ENCODE measurements at regions not wholly inside any gene's neighbourhood (a gene's known extent, or its start where the extent isn't known, plus 50 kb on each side); places are given as distances from the start of the nearest gene placed in this dataset.

GRCh38 chr18:44213293-44213692 is 467.4 kb upstream of the SETBP1 start:
- H3K36me3 ChIP-seq = no peaks in the 10 kb centered on the region
- TF ChIP-seq CTCF (IDR thresholded peaks at IDR 0.05) = no peak
- no peaks in the 10 kb centered on the region for H3K9me3 ChIP-seq
- no peaks in the 10 kb centered on the region for H3K27me3 ChIP-seq (replicated peaks; ENCODE audit: insufficient read depth)
- DNase-seq (ENCODE audit: low spot score) (no peak), ATAC-seq (ENCODE audit: insufficient number of reproducible peaks, low FRiP score, low read depth) (no peak)
- H3K4me1 ChIP-seq (ENCODE audit: control insufficient read depth in 1 of 2, low read depth in 2 of 2) = no peaks in the 10 kb centered on the region
- no peak overlapping the region for H3K27ac ChIP-seq
- no peak overlapping the region for H3K4me3 ChIP-seq

- no peaks in the 10 kb centered on the region for H3K27me3 ChIP-seq (replicated peaks; ENCODE audit: insufficient read depth)
- TF ChIP-seq CTCF (IDR thresholded peaks at IDR 0.05) = no peak
- H3K27ac ChIP-seq = no peak overlapping the region
- H3K4me3 ChIP-seq = no peak overlapping the region
- ATAC-seq (ENCODE audit: insufficient number of reproducible peaks, low FRiP score, low read depth) (no peak), DNase-seq (ENCODE audit: low spot score) (no peak)
- H3K36me3 ChIP-seq = no peaks in the 10 kb centered on the region
- no peaks in the 10 kb centered on the region for H3K4me1 ChIP-seq (ENCODE audit: control insufficient read depth in 1 of 2, low read depth in 2 of 2)
- no peaks in the 10 kb centered on the region for H3K9me3 ChIP-seq
Observed at GRCh38 chr18:44214396-44214795, 466.3 kb upstream of the SETBP1 start.

GRCh38 chr18:44216169-44216568 is 464.5 kb upstream of the SETBP1 start:
- no peaks in the 10 kb centered on the region for H3K36me3 ChIP-seq
- no peak overlapping the region for H3K27ac ChIP-seq
- H3K27me3 ChIP-seq (replicated peaks; ENCODE audit: insufficient read depth) = no peaks in the 10 kb centered on the region
- no peak overlapping the region for H3K4me3 ChIP-seq
- TF ChIP-seq CTCF (IDR thresholded peaks at IDR 0.05) = no peak
- DNase-seq (ENCODE audit: low spot score) (no peak), ATAC-seq (ENCODE audit: insufficient number of reproducible peaks, low FRiP score, low read depth) (no peak)
- H3K9me3 ChIP-seq = no peaks in the 10 kb centered on the region
- H3K4me1 ChIP-seq (ENCODE audit: control insufficient read depth in 1 of 2, low read depth in 2 of 2) = no peaks in the 10 kb centered on the region

GRCh38 chr18:44227501-44227900 is 453.2 kb upstream of the SETBP1 start:
- H3K4me1 ChIP-seq (ENCODE audit: control insufficient read depth in 1 of 2, low read depth in 2 of 2) = peaks cover 11 to 12% of the 10 kb centered on the region in 2 donors
- no peaks in the 10 kb centered on the region for H3K27me3 ChIP-seq (replicated peaks; ENCODE audit: insufficient read depth)
- ATAC-seq (ENCODE audit: insufficient number of reproducible peaks, low FRiP score, low read depth) = no peak
- no peak for DNase-seq (ENCODE audit: low spot score)
- H3K36me3 ChIP-seq = no peaks in the 10 kb centered on the region
- TF ChIP-seq CTCF (IDR thresholded peaks at IDR 0.05) = no peak
- H3K4me3 ChIP-seq = no peak overlapping the region
- no peak overlapping the region for H3K27ac ChIP-seq
- no peaks in the 10 kb centered on the region for H3K9me3 ChIP-seq

GRCh38 chr18:44229693-44230108 is 451.0 kb upstream of the SETBP1 start:
- ATAC-seq (ENCODE audit: insufficient number of reproducible peaks, low FRiP score, low read depth) (no peak), DNase-seq (ENCODE audit: low spot score) (peak; percentile 2)
- no peak for TF ChIP-seq CTCF (IDR thresholded peaks at IDR 0.05)
- peaks cover 11 to 12% of the 10 kb centered on the region in 2 donors for H3K4me1 ChIP-seq (ENCODE audit: control insufficient read depth in 1 of 2, low read depth in 2 of 2)
- H3K36me3 ChIP-seq = no peaks in the 10 kb centered on the region
- H3K9me3 ChIP-seq = no peaks in the 10 kb centered on the region
- H3K4me3 ChIP-seq = no peak overlapping the region
- no peak overlapping the region for H3K27ac ChIP-seq
- H3K27me3 ChIP-seq (replicated peaks; ENCODE audit: insufficient read depth) = no peaks in the 10 kb centered on the region

All from thoracic aorta (tissue), 2 donors.